ENCODE measurements at regions not wholly inside any gene's neighbourhood (a gene's known extent, or its start where the extent isn't known, plus 50 kb on each side); places are given as distances from the start of the nearest gene placed in this dataset.

DNA sequence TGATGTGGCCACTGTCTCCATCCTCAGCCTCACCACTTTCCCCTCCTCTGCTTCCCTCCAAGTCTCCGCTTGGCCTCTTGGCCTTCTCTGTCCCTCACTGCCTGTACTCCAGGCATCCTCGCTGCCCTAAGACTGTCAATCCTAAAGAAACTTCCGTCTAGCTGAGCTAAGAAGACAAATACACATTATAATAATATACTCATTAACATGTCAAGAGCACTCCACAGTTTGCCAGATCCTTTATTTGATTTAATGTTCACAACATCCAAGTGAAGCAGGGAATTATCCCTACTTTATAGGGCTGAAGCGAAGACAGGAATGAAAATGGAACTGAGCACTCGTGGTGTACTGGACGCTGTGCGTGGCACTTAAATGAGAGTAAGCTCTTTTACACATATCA is 72.4 kb upstream of the SLC22A23 start:
- TF ChIP-seq EZH2 (IDR thresholded peaks at IDR 0.05) (no peak), FOXP2 (optimal IDR thresholded peaks at IDR 0.05; ENCODE audit: control extremely low read depth, extremely low read length, insufficient read depth) (no peak), POLR2AphosphoS5 (IDR thresholded peaks at IDR 0.05; ENCODE audit: borderline replicate concordance, low read depth, low read length) (no peak)
